GM19239 (cell line): ENCODE measurements at regions not wholly inside any gene's neighbourhood (a gene's known extent, or its start where the extent isn't known, plus 50 kb on each side); places are given as distances from the start of the nearest gene placed in this dataset.

ENCODE experiments used
- DNase-seq: peaks from one replicate; pipeline ENCODE4 v3.0.0; 2011; ENCODE audit warnings: low spot score; ENCODE audit not compliant: insufficient read length
- FAIRE-seq: peaks from 2 replicates; lab custom pipeline; 2011; peaks lifted over from hg19 to GRCh38; lab: Jason Lieb, UNC

GRCh38 chr11:103659206-103659618, 377.2 kb upstream of the DDI1 start:
- DNase-seq: no peak
- no peak for FAIRE-seq

- no peak for FAIRE-seq
- DNase-seq: no peak
Observed at GRCh38 chr11:103659743-103660142, 376.7 kb upstream of the DDI1 start.

- FAIRE-seq: no peak
Observed at GRCh38 chr11:103661185-103661584, 375.3 kb upstream of the DDI1 start.

GRCh38 chr11:103661991-103662390, 374.4 kb upstream of the DDI1 start:
- FAIRE-seq (no peak), DNase-seq (no peak)

More at GRCh38 chr11:103661185-103661584, 375.3 kb upstream of the DDI1 start:
- DNase-seq: no peak

- no peak for FAIRE-seq
- DNase-seq: no peak
Observed at GRCh38 chr11:103662880-103663279, 373.6 kb upstream of the DDI1 start.

GRCh38 chr11:103668859-103669258, 367.6 kb upstream of the DDI1 start:
- FAIRE-seq (no peak), DNase-seq (no peak)

GRCh38 chr11:103671143-103671651, 365.2 kb upstream of the DDI1 start:
- no peak for DNase-seq
- no peak for FAIRE-seq

- no peak for FAIRE-seq
- no peak for DNase-seq
Observed at GRCh38 chr11:103673773-103674172, 362.7 kb upstream of the DDI1 start.

GRCh38 chr11:103676413-103676812, 360.0 kb upstream of the DDI1 start:
- FAIRE-seq (no peak), DNase-seq (no peak)

- DNase-seq (no peak), FAIRE-seq (no peak)
Observed at GRCh38 chr11:103680826-103681225, 355.6 kb upstream of the DDI1 start.

- FAIRE-seq: no peak
Observed at GRCh38 chr11:103681855-103682254, 354.6 kb upstream of the DDI1 start.

GRCh38 chr11:103682318-103683184, 353.9 kb upstream of the DDI1 start:
- peak; percentile 30 for DNase-seq
- FAIRE-seq: peak; percentile 96

More at GRCh38 chr11:103681855-103682254, 354.6 kb upstream of the DDI1 start:
- DNase-seq: no peak

GRCh38 chr11:103683576-103683975, 352.9 kb upstream of the DDI1 start:
- no peak for DNase-seq
- no peak for FAIRE-seq

GRCh38 chr11:103688924-103689323, 347.5 kb upstream of the DDI1 start:
- FAIRE-seq: no peak

GRCh38 chr11:103690356-103690755, 346.1 kb upstream of the DDI1 start:
- no peak for FAIRE-seq
- DNase-seq: no peak

More at GRCh38 chr11:103688924-103689323, 347.5 kb upstream of the DDI1 start:
- no peak for DNase-seq

GRCh38 chr11:103696123-103696522, 340.3 kb upstream of the DDI1 start:
- FAIRE-seq (no peak), DNase-seq (no peak)

GRCh38 chr11:103699216-103699615, 337.2 kb upstream of the DDI1 start:
- FAIRE-seq (no peak), DNase-seq (no peak)

- DNase-seq (no peak), FAIRE-seq (no peak)
Observed at GRCh38 chr11:103699656-103700055, 336.8 kb upstream of the DDI1 start.

- FAIRE-seq (no peak), DNase-seq (no peak)
Observed at GRCh38 chr11:103700622-103701021, 335.8 kb upstream of the DDI1 start.

GRCh38 chr11:103703437-103703836, 333.0 kb upstream of the DDI1 start:
- no peak for FAIRE-seq
- DNase-seq: no peak

GRCh38 chr11:103703954-103704353, 332.5 kb upstream of the DDI1 start:
- FAIRE-seq (no peak), DNase-seq (no peak)

- FAIRE-seq: no peak
- DNase-seq: no peak
Observed at GRCh38 chr11:103705642-103706041, 330.8 kb upstream of the DDI1 start.
